ENCODE measurements at regions not wholly inside any gene's neighbourhood (a gene's known extent, or its start where the extent isn't known, plus 50 kb on each side); places are given as distances from the start of the nearest gene placed in this dataset.

DNA sequence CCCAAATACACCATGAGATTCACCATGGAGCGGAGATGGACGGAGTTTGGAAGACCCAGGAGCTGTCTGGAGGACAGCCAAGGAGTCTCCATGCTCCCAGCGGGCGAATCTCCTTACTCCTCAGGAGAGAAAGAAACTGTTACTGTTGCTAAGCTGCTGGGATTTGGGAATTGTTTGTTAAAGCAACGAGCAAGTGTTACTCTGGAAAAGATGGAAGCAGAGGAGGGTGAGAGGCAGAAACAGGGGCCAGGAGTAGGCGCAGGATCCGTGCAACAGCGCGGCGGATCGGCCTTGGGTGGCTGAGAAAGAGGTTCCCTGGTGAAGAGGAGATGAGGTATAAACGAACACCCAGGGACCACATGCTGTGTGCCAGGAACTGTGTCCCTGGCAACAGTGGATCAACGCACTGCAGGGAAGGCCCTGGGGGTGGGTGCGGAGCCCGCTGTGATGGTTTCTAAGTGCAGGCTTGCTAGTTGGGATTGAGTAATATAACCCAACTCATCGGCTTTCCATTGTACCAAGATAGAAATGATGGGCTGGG, 1436.4 kb downstream of the BRD1 start (continued):
- TF ChIP-seq, protein P1, sequence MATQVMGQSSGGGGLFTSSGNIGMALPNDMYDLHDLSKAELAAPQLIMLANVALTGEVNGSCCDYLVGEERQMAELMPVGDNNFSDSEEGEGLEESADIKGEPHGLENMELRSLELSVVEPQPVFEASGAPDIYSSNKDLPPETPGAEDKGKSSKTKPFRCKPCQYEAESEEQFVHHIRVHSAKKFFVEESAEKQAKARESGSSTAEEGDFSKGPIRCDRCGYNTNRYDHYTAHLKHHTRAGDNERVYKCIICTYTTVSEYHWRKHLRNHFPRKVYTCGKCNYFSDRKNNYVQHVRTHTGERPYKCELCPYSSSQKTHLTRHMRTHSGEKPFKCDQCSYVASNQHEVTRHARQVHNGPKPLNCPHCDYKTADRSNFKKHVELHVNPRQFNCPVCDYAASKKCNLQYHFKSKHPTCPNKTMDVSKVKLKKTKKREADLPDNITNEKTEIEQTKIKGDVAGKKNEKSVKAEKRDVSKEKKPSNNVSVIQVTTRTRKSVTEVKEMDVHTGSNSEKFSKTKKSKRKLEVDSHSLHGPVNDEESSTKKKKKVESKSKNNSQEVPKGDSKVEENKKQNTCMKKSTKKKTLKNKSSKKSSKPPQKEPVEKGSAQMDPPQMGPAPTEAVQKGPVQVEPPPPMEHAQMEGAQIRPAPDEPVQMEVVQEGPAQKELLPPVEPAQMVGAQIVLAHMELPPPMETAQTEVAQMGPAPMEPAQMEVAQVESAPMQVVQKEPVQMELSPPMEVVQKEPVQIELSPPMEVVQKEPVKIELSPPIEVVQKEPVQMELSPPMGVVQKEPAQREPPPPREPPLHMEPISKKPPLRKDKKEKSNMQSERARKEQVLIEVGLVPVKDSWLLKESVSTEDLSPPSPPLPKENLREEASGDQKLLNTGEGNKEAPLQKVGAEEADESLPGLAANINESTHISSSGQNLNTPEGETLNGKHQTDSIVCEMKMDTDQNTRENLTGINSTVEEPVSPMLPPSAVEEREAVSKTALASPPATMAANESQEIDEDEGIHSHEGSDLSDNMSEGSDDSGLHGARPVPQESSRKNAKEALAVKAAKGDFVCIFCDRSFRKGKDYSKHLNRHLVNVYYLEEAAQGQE (IDR thresholded peaks at IDR 0.05; ENCODE audit: unreplicated experiment), result no peak
- TF ChIP-seq JUNB (IDR thresholded peaks at IDR 0.05; ENCODE audit: unreplicated experiment), result no peak
- TF ChIP-seq NANOG (IDR thresholded peaks at IDR 0.05; ENCODE audit: borderline replicate concordance), result no peak
- TF ChIP-seq CREB1 (CRISPR knock-in tag; IDR thresholded peaks at IDR 0.05; ENCODE audit: low read depth), result no peak
- no peak for TF ChIP-seq EZH2 (IDR thresholded peaks at IDR 0.05; ENCODE audit: low read depth, unreplicated experiment)
- no peak for TF ChIP-seq POLR2AphosphoS5 (IDR thresholded peaks at IDR 0.05; ENCODE audit: low read depth)
- TF ChIP-seq, protein P2, sequence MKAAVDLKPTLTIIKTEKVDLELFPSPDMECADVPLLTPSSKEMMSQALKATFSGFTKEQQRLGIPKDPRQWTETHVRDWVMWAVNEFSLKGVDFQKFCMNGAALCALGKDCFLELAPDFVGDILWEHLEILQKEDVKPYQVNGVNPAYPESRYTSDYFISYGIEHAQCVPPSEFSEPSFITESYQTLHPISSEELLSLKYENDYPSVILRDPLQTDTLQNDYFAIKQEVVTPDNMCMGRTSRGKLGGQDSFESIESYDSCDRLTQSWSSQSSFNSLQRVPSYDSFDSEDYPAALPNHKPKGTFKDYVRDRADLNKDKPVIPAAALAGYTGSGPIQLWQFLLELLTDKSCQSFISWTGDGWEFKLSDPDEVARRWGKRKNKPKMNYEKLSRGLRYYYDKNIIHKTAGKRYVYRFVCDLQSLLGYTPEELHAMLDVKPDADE (IDR thresholded peaks at IDR 0.05), result no peak

DNA sequence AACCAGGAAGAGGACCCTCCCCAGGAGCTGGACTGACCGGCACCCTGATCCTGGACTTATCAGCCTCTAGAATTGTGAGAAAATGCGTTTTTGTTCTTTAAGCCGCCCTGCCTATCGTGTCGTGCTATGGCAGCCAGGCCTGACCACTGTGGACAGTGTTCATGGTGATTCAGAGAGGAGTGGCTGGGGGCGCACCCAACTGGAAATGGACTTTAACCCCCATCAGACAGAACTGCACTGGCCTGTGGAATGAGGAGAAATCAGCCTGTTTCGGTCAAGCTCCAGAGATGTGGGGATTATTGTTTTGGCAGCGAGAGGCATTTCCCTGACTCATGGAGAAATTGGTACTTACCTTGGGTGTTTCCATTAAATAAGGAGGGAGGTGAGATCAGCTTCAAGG, 1437.8 kb downstream of the BRD1 start:
- H3K4me3 Mint-ChIP-seq, result no peak overlapping the region
- H3K4me3 ChIP-seq, result no peak overlapping the region
- H3K79me2 ChIP-seq (replicated peaks; ENCODE audit: insufficient read depth), result no peaks in the 10 kb centered on the region
- H2AFZ ChIP-seq, result no peak overlapping the region
- H4K20me1 ChIP-seq (replicated peaks; ENCODE audit: insufficient read depth), result no peaks in the 10 kb centered on the region
- no peaks in the 10 kb centered on the region for H3F3A ChIP-seq (replicated peaks; ENCODE audit: low read depth)
- H3K36me3 ChIP-seq (ENCODE audit: insufficient read depth), result no peaks in the 10 kb centered on the region
- peaks cover 15% of the 10 kb centered on the region for H3K9me3 Mint-ChIP-seq
- H3K27ac ChIP-seq (ENCODE audit: low read depth), result no peak overlapping the region
- DNase-seq (ENCODE audit: low spot score) (no peak), ATAC-seq (no peak)
- H3K36me3 Mint-ChIP-seq (ENCODE audit: low read depth), result no peaks in the 10 kb centered on the region; the same call in 2 of the 3 replicates
- H3K9me2 ChIP-seq (ENCODE audit: insufficient read depth), result no peaks in the 10 kb centered on the region
- H3K27ac Mint-ChIP-seq, result no peak overlapping the region
- H3K4me1 ChIP-seq (ENCODE audit: insufficient read depth), result no peaks in the 10 kb centered on the region
- H3K27me3 Mint-ChIP-seq (ENCODE audit: insufficient read depth, low read depth, poor library complexity), result peaks cover 8% of the 10 kb centered on the region
- H3K27me3 ChIP-seq (ENCODE audit: insufficient read depth), result no peaks in the 10 kb centered on the region
- peaks cover 13% of the 10 kb centered on the region for H3K4me1 Mint-ChIP-seq
- no peak overlapping the region for H3K4me2 ChIP-seq
- TF ChIP-seq, protein P1 (IDR thresholded peaks at IDR 0.05; ENCODE audit: unreplicated experiment), result no peak
- TF ChIP-seq ZNF114 (CRISPR knock-in tag; IDR thresholded peaks at IDR 0.05) (no peak), ZNF331 (CRISPR knock-in tag; IDR thresholded peaks at IDR 0.05; ENCODE audit: low read depth) (no peak), STAT1 (IDR thresholded peaks at IDR 0.05; ENCODE audit: unreplicated experiment) (no peak), POLR2AphosphoS5 (IDR thresholded peaks at IDR 0.05; ENCODE audit: low read depth) (no peak), JUNB (IDR thresholded peaks at IDR 0.05; ENCODE audit: unreplicated experiment) (no peak), CREB1 (CRISPR knock-in tag; IDR thresholded peaks at IDR 0.05; ENCODE audit: low read depth) (no peak), ZNF462 (CRISPR knock-in tag; IDR thresholded peaks at IDR 0.05) (no peak)

All from GM23338 (cell line).